ENCODE measurements at regions not wholly inside any gene's neighbourhood (a gene's known extent, or its start where the extent isn't known, plus 50 kb on each side); places are given as distances from the start of the nearest gene placed in this dataset.

DNA sequence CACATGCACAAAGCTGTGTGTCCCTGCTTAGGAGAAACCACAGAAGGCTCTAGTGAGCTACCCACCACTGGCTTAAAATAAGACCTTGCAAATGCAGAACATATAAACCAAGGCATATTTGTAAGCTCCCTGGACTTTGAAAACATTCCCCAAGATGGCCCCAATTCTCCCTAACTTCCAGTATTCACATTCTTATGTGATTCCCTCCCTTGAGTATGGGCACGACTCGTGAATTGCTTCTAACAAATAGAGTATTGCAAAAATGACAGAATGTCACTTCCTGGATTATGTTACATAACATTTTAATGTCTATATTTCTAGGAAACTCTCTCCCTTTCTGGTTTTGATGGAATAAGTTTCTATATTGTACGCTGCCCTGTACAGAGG, 131.8 kb upstream of the MCTP2 start:
- DNase-seq, result no peak

DNA sequence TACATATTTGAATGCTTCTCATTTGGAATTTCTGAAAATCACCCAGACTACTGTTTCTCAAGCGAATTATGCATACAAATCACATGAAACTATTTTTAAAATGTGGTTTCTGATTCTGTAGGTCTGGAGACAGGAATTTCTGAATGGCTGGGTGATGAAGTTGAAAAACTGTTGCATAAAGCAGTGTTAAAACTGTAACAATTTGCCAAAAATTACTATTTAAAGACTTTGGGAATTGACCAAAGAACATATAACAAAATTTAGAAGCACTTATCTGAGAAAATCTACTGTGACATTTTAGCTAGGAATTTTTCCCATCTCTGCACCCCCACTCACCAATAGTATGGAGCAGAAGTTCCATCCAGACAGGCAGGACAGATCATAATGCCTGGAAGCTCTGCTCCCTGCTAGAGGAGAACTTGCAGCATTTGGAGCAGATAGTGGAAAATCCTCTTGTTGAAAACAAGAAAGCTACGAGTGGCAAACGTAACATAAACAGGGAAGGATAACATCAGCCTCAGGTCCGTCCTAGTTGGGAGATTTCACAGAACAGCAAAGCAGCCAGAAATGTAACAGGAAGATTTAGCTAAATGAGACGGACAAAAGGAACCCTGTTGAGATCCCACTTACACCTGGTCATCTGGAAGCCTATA, 132.3 kb upstream of the MCTP2 start:
- DNase-seq, result no peak

- no peak for DNase-seq
Observed at GRCh38 chr15:94097552-94097951, 133.8 kb upstream of the MCTP2 start.

GRCh38 chr15:94094310-94094709, 137.1 kb upstream of the MCTP2 start:
- no peak for DNase-seq

DNA sequence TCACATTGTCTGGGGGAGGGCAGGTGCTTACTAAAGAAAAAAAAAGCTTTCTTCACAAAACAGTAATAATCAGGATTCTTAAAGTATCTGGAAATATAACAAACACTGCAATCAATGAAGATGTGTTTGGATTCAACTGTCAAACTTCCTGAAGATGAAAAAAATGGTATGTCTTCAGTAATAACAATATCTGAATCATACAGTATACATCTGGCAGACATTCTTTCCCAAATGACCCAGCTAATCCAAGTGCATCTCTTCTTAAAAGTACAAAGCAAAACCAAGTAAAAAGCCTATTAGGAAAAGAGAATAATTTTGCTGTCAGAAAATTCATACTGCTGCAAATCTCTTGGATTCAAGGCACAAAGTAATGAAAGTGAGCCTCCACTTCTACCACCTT, 145.0 kb upstream of the MCTP2 start:
- DNase-seq, result no peak

DNA sequence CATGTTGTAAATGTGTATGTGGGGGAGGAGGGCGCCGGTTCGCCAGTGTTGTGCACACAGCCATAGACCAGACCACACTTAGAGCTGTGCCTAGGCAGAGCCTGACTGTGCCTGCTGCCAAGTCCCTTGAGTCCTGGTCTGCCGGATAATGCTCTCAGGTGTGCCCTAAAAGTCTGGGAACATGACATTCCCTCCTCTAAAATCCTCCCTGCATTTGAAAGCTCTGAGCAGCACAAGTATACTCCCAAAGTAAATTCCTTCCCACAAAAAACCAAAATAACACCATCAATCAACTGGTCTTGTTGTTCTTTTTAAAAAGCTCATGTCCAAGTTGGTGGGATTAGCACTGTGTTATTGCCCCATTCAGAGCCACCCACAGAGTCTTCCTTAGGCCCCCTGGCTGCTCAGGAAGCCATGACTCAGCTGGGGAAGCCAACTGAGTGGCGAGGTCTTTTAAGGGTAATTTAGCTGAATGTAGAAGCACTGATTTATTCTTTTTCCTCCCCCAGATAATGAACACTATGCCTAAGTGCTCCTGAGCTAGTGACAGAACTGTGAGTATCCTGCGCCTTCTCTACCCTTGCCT, 147.8 kb upstream of the MCTP2 start:
- DNase-seq, result no peak

DNA sequence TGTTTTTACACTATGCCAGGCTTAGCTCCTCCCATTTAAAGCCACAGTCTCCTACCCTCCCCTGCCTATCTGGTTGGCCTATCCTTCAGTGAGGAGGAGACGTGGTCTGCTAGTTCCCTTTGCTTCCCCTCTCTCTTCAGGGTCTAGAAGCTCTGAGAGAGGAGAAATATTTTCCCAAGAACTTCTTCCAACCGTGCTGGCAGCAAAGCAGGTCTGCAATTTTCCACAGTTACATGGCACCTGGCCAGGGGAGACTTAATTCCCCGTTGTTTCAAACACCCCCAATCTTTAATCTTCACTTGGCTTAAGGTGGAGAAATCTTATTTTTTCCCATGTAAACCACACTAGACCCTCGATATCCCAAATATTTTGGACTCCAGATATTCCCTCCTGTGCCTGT, 149.5 kb upstream of the MCTP2 start:
- DNase-seq, result no peak

DNA sequence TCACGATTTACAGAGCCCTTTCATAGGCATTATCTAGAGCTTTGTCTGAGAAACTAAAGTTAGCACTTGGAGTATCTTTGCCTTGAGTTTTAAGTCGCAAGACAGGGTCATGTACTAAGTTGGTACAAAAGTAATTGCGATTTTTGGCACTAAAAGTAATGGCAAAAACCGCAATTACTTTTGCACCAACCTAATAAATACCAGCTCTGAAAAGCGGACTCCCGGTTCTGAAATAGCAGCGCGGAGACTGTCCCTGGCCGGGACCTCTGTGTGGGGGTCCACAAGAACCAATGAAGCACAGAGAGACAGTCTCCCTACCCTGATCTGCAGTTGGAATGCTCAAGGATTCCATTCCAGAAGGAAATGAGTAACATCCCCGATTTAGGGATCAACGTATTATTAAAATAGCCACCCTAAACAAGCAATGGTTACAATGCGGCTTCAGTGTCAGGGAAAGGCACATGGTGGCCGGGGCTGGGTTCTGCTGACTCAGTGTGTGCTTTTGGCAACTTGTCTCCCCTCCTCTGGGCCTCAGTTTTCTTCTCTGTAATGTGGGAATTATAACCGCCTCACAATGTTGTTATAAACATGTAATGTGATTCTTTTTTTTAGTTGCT, 150.3 kb upstream of the MCTP2 start:
- DNase-seq, result no peak

GRCh38 chr15:94080416-94080815, 150.9 kb upstream of the MCTP2 start:
- DNase-seq, result no peak

DNA sequence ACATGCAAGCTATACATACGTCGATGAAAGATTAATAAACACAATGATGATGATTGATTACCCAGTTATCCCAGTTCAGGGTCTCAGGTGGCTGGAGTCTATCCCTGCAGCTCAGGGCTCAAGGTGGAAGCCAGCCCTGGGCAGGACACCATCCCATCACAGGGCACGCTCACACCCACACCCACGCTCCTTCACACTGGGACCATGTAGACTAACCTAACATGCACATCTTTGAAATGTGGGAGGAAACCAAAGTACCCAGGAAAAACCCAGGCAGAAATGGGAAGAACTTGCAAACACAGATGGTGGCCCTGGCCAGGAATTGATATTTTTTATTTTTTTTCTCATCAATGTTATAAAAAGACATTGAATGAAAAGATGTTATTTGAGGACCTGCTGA, 151.4 kb upstream of the MCTP2 start:
- DNase-seq, result no peak

DNA sequence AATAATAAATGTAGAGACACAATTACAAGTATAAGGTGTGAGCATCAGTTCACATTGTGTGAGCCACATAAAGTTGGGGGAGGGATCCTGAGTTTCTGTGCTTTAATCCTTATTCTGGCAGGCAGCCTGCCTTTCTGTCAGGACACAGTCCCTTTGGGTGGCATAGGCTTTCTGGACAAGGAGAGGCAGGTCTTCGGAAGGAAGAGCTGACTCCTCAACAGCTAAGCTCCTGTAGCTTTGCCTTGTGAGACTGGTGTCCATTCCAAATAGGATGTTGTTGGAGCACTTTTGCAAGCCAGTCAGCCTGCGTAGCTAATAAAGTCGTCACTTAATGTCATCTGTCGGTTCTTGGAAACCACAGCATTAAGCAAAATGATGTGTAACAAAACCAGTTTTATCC, 151.9 kb upstream of the MCTP2 start:
- DNase-seq, result no peak

DNA sequence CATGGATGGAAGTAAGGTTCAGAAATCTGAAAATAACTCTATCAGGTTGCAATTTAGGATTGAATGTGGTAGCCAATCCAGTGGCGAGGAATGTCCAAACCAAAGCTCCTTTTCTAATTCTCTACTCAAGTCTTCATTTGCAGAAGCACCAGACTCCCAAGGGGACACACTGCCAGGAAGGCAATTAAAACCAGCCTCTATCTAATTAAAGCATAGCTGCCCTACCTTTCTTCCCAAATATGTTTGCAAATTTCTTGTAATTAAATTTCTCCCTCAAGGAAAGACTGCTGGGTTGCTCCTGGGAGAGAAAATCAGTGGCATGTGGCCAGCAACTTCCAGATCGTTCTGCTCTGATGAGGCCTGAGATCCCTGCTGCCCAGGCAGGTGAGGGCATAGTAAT, 153.4 kb upstream of the MCTP2 start:
- no peak for DNase-seq

DNA sequence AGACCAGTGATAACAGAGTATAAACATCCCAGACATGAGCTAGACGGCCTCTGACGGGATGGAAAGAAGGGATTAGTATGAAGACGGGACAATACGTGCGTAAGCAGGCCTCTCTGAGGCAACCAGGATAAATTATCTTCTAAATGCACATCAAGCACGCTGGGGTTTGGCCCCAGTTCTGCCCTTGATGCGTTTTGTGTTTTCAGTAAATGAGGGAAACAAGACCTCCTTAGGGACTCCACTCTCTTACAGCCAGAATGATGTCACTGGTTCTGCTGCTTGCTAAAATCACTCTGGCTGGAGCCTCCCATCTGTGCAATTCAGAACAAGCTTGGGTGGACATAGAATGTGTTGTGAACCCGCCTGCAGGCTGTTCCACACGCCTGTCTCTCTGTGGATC, 156.0 kb upstream of the MCTP2 start:
- no peak for DNase-seq

DNA sequence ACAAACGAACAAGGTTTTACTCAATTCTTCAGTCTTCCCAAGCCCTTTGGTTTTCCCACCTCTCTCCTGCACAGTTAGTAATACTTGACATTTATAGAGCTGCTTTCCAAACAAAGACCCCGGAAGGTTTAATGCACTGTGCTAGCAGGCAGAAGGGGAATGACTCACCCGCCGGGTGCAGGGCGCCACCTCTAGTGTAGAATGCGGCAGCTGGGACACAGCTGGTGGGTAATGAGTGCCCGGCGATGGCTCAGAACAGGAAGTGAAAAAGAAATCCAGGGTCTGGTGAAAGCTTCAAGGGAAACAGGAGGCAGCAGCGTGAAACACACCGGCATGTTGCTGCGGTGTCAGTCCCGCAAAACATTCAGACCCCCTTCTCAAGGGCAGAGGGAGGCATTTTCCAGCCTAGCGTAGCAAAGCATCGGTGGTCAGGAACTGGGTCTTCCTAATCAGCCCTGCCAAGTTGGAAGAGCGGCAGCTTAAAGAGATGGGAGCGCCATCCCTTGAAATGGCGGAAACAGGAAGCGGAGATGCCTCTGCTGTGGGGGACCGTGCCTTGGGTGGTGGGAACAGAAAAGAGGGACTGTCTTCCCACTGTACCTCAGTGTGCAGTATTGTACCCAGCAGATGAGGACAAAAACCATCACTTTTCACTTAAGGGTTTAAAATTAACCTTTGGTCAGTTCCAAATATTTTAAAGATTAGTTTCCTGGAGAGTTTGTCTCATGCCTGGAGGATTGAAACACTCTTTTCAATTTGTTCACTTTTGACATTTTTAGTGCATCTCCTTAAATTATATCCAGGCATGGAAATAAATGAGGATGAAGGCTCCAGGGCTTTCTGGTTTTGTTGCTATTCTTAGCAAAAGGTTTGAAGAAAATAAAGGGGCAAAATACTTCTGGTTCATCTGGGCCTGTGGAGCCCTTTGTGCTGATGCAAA, 160.7 kb upstream of the MCTP2 start:
- no peak for DNase-seq

GRCh38 chr15:94069844-94070243, 161.5 kb upstream of the MCTP2 start:
- no peak for DNase-seq

GRCh38 chr15:94066811-94067210, 164.6 kb upstream of the MCTP2 start:
- no peak for DNase-seq

DNA sequence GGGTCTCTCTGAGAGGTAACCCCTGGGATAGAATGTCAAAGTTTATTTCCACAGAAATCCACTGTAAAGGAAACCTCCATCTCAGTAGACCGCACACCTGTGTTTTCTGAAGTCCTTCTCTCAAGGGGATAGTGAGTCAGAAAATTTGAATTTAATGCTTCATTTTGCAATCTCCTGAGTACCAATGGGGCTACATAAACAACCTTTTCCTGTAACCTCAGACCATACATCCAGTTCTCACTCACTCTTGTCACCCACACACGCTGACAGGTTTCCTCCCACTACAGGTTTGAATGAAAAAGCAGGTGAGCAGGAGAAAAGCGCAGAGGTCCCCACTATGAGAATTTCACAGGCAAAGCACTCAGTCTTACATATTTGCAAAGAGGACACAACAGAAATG, 165.3 kb upstream of the MCTP2 start:
- no peak for DNase-seq

GRCh38 chr15:94064676-94065313, 166.6 kb upstream of the MCTP2 start:
- no peak for DNase-seq

DNA sequence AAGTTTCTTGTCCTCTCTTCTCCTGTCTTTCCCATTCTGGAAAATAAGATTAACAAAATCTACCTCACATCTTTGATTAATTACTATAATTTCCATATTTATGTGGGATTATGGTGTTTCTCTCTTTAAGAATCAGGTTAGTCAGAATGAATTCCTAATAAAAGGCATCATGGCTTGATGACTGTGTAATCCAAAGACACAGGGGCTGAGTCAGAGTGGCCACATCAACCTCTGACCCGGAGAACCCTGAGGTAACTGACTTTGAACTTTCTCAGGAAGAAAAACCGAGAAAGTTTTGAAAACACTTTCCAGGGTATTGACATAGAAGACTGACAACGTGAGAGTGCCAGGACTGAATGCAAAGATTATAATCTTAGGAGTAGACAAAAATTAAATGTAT, 170.3 kb upstream of the MCTP2 start:
- DNase-seq, result no peak

DNA sequence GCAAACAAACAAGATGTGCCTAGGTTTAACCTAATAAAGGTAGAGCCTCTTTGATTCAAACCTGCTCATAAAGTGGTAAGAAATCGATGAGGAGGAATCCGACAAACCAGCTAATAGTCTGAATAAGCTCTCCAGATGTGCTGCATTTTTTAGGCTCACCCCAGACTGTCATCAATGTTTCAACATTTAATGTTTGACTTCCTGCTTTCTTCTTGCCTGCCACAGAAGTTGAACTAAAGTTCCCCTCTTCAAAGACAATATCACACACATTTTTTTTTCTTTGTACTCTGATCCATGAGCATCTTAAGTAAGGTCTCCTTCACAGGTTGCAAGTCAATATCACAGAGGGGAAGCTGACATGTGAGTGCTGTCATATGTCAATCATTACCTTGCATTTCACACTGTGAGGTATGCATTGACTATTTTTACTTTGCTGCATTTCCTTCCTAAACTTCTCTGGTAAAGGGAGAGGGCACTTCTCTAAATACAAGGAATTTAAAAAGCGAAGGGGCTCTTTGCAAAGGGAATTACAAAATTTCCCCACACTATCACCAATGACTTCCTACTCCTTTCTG, 172.3 kb upstream of the MCTP2 start:
- no peak for DNase-seq

GRCh38 chr15:94057305-94057704, 174.1 kb upstream of the MCTP2 start:
- no peak for DNase-seq

GRCh38 chr15:94056314-94056713, 175.0 kb upstream of the MCTP2 start:
- peak; percentile 36 to 52 for DNase-seq

DNA sequence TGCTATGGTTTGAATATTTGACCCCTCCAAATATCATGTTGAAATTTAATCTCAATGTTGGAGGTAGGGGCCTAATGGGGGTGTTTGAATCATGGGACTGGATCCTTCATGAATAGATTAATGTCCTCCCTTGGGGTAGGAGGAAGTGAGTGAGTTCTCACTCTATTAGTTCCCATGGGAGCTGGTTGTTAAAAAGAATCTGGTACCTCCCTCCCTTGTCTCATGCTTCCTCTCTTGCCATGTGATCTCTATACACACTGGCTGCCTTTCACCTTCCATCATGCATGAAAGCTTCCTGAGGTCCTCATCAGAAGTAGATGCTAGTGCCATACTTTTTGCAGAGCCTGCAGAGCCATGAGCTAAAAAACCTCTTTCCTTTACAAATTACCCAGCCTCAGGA, 177.7 kb upstream of the MCTP2 start:
- DNase-seq, result no peak
